ENCODE measurements at regions not wholly inside any gene's neighbourhood (a gene's known extent, or its start where the extent isn't known, plus 50 kb on each side); places are given as distances from the start of the nearest gene placed in this dataset.

DNA sequence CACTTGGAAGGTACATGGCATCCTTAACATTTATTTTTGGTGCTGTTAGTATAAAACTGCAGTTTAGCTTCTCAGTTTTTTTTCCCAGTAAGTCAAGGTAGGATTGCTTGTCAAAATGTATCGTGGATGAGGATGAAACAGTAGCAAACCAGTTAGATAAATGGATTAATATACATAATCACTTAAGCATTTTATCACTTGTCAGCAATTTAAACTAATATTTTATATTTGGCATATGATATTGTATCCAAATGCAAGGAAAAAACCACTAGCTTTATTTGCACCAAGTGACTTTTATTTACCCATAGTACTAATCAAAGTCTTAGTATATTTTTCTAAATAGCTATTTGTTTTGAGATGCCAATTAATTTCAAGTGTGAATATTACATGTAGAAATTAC, 137.7 kb upstream of the XIRP2 start:
- TF ChIP-seq POLR2A (IDR thresholded peaks at IDR 0.05) (no peak), CTCF (IDR thresholded peaks at IDR 0.05) (no peak), EP300 (IDR thresholded peaks at IDR 0.05) (no peak), POLR2AphosphoS5 (IDR thresholded peaks at IDR 0.05) (no peak)
